ENCODE measurements at regions not wholly inside any gene's neighbourhood (a gene's known extent, or its start where the extent isn't known, plus 50 kb on each side); places are given as distances from the start of the nearest gene placed in this dataset.
A peak's percentile ranks its signal among the peaks of the same experiment; 100 is the strongest.
"Not testable (repeated sequence)": the region's sequence is repeated elsewhere in the genome, so short reads cannot be mapped to it uniquely, and the experiment has no call there.

DNA sequence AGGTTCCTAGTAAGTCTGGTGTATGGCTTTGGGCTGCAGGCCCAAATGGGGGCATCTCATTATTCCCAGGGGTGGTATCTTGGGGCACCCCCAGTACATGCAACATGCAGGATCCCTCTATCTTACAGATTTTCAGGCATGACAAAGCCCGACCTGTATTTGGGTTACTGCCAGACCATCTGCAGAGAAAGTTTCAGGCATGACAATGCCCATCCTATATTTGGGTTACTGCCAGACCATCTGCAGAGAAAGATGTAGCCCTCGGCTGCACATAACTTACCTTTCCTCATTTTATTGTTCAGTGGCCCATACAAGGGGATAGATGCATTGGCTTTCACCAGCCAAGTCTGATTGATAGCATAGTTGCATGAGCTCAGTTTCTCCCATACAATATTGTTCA is 112.2 kb upstream of the RAB18 start:
- no peak for DNase-seq (ENCODE audit: low spot score)
- intact Hi-C loops (cut with DNase I): no loop called here

DNA sequence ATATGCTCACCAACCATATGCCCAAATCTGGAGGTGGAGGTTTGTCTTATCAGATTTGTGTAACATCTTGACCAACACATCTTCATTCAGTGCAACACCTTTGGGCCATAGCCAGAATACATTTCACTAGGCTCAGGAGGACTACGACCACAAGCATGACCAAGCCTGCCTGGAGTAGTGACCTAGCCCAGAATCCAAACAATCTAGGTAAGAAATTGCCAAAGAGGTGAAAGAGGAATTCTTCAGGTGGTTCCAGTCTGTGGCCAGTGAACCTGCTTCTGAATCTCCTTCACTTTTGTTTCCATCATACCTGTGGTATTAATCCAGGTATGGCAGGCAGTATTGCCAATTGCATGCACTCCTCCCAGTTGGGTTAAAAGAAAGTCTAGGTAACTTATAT is 112.8 kb upstream of the RAB18 start:
- intact Hi-C loops (cut with DNase I): no loop called here
- DNase-seq (ENCODE audit: low spot score): no peak

DNA sequence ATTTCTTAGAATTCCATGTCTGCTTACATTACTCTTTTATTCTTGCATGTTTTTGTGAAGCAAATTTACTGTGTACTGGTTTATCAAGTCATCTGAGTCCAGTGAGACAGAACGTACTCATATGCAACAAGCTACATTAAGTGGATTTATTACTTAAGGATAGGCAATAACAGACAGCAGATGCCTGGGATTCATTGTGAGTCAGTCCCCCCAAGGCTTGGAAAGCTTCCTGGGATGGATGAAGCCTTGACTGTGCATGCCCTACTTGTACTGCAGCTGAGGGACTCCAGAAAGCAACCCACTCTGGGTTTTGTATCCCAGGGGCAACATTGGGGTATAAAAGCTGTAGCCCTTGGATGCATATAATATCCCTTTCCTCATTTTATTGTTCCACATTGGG is 113.4 kb upstream of the RAB18 start:
- DNase-seq (ENCODE audit: low spot score): no peak
- intact Hi-C loops (cut with DNase I): no loop called here

DNA sequence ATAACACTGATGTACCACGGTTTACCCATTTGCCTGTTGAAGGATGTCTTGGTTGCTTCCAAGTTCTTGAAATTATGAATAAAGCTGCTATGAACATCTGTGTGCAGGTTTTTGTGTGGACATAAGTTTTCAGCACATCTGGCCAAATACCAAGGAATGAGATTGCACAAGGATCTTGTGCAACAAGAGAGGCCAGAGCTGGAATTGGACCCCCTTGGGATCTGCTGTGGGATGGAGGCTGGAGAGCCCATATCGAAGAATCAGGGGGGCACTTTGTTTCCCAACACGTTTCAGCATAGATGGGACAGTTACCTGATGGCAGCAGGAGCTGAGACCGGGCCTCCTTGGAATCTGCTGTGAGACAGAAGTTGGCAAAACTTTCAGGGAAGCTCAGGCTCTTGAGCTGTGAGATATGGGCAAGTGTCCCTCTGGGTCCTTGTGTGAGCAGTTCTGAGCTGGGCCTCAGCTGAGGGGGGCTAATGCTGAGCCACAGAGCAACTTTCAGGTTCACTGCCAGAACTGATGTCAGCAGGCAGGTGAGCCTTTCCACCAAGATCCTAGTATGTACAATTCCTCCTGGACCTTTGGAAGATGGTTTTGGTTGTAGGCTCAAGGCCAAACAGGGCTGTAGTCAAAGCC is 115.2 kb upstream of the RAB18 start:
- intact Hi-C loops (cut with DNase I): no loop called here
- no peak for DNase-seq (ENCODE audit: low spot score)

DNA sequence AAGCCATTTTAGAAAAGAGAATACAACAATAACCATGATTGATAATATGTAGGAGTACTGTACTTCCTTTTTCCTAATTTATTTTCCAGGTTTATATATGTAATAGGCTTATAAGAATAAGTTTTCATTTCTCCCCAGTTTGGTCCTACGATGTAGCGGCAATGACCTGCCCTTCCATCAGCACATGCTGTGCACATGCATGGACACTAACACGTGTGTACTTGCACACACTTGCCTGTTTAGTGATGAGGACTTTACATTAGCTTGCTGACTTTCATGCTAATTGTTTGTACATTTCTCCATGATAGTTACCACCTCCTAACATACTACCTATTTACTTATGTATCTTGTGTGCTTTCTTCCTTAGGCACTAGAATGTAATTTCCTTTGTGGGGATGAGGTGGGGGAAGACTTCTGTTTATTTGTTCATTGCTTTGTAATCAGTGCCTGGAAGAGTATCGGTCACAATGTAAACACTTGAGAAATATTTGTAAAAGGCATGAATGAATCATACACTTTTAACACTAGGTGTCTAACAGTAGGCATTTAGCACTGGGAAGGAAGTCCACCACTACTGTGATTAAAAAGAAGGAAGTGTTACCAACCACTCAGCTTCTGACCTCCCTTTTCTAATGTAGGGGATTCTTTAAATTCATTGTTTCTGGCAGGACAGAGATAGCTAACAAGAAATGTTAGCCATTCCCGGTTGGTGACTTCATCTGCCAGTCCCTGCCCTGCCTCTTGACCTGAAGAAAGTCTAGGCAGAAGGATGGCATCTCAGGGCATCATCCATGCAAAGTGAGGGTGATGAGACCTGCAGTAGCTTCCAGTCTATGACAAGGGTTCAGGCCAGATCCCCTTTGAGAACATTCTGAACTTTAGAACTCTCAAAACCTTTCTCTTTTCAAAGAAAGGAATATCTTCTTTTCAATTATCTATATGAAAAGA is 120.2 kb upstream of the RAB18 start:
- intact Hi-C loops (cut with DNase I): no loop called here

DNA sequence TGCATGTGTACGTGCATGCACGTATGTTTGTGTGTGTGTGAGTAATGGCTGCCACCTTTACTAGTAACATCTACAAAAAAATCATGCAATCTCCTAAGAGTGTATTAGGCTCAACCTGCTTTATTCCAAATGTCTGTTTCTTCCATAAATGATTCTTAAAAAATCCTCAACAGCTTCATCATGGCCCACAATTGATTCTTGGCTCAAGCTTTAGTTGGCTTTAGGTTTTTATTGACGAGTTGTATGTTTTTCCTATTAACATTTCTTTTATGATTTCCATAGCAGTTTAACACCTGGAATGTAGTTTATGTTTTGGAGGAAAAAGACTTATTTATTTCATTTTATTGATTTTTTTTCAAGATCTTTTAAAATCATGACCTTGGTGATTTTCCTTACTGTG is 121.9 kb upstream of the RAB18 start:
- intact Hi-C loops (cut with DNase I): no loop called here
- no peak for DNase-seq (ENCODE audit: low spot score)

More for the DNA sequence above, 120.2 kb upstream of the RAB18 start:
- DNase-seq (ENCODE audit: low spot score): no peak

DNA sequence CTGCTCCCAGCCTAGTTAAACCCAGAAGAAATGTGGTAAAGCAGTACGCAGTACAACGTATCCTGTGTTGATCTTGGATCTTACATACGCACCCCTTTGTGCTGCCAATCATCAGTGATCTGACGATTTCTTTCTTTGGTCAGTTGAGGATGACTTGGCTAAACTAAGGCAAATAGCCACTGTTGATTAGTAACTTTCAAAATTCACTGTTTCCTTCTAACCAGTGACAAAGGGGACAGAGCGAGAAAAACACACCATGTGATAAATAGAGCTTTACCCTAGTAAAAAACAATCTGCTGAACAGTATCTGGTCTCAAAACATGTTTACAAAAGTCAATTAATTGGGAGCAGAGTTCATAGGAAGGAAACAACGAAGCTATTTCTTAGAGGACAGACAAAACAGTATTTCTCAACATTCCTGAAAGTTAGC is 123.2 kb upstream of the RAB18 start:
- DNase-seq (ENCODE audit: low spot score): no peak
- intact Hi-C loops (cut with DNase I): loop anchor here in 1 of 2 donors (2.0 kb wide), 1 partner anchor 56 kb away; no protein-coding TSS in a partner anchor

DNA sequence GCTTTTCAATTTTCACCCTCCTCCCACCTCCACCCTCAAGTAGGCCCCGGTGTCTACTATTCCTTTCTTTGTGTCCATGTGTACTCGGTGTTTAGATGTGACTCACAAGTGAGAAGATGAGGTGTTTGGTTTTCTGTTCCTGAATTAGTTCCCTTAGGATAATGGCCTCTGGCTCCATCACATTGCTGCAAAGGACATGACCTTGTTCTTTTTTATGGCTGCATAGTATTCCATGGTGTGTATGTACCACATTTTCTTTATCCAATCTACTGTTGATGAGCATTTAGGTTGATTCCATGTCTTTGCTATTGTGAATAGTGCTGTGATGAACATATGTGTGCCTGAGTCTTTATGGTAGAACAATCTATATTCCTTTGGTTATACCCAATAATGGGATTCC is 125.1 kb upstream of the RAB18 start:
- DNase-seq (ENCODE audit: low spot score); intact Hi-C loops (cut with DNase I): not testable (repeated sequence)

DNA sequence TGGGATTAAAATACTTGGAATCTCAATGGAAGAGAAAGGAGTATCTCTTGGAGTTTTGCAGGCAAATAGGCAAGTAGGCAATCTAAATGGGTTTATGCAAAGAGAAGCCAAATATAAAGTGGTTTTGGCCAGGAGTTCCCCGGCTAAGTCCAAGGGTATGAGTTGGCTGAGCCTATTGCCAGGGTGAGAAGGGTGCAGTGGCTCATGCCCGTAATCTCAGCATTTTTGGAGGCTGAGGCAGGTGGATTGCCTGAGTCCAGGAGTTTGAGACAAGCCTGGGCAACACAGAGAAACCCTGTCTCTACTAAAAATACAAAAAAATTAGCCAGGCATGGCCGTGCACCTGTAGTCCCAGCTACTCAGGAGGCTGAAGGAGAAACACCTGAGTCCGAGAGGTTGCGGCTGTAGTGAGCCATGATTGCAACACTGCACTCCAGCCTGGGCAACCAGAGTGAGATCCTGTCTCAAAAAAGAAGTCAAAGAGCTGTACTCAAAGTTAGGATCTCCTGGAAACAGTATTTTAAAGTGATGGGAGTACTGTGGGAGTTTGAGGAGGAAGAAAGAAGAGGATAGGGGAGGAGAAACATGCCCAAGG is 130.4 kb upstream of the RAB18 start:
- intact Hi-C loops (cut with DNase I): no loop called here

DNA sequence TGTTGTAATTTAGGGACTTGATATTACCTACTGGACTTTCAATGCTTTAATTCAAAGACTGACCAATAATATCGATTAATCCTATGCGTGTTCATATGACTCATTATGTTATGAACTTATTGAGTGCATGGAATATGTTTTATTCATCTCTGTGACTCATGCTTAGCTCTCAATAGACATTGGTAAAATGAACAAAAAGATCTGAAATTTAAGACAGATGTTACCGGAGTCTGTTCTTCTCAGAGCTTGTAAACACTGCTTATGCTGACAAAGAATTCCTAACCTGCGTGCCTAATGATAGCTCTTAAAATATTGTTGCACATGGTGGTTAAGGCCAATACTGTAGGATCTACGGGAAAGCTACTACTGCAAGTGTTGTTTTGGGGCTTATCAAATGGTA is 131.5 kb upstream of the ACBD5 start:
- no peak for DNase-seq (ENCODE audit: low spot score)
- intact Hi-C loops (cut with DNase I): no loop called here

More for the DNA sequence above, 130.4 kb upstream of the RAB18 start:
- DNase-seq (ENCODE audit: low spot score): no peak

DNA sequence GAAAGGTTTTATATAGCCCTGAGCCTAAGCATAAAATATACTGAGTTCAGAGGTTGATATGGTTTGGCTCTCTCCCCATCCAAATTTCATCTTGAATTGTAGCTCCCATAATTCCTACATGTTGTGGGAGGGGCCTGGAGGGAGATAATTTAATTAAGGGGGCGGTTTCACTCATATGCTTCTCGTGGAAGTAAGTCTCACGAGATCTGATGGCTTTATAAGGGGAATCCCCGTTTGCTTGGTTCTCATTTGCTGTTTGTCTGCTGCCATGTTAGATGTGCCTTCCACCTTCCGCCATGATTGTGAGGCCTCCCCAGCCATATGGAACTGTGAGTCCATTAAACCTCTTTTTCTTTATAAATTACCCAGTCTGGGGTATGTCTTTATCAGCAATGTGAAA is 130.8 kb upstream of the ACBD5 start:
- intact Hi-C loops (cut with DNase I); DNase-seq (ENCODE audit: low spot score): not testable (repeated sequence)

DNA sequence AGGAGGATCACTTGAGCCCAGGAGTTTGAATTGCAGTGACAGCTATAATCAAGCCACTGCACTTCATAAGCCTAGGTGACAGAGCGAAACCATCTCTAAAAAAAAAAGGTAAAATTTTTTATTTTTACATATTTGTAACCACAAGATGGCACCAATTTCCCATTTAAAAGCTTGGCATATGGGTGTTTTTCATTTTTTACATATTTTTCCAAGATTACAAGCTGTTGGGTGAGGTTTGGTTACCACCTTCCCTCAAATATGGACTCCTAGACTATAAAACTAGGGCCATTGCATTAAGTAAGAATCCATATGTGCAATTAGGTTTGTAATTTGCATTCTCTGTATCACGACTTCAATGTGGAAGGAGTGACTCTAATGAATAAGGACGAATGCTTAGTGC is 129.3 kb upstream of the ACBD5 start:
- no peak for DNase-seq (ENCODE audit: low spot score)
- intact Hi-C loops (cut with DNase I): no loop called here

DNA sequence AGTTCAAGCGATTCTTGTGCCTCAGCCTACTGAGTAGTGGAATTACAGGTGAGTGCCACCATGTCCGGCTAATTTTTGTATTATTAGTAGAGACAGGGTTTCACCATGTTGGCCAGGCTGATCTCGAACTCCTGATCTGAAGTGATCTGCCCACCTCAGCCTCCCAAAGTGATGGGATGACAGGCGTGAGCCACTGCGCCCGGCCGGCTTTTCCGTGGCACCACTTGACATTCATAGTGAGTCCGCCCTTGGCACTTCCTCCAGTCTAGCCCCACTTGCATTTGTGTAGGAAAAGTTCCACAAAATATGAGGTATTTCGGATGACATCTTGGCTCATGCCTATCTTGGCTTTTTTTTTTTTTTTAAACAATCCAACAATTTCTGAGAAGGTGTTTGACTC is 128.1 kb upstream of the ACBD5 start:
- intact Hi-C loops (cut with DNase I): no loop called here
- DNase-seq (ENCODE audit: low spot score): no peak

DNA sequence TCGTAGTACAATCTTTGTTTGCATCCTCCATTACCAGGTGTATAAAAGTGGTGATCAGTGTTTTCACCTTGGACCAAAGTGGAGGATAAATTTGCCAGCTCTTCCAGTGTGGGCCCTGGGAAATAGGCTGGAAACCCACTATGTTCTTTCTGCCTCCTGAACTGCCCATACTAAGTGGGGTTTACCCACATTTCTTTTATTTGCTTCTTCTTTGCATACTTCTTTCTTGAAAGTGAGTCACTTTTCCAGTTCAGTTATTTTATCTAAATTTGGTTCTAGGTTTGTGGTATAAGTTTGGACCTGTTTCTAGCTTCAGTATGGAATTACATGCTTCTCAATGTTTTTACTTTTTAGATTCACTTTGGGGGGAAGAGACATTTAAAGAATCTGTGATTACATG is 126.2 kb upstream of the ACBD5 start:
- intact Hi-C loops (cut with DNase I): no loop called here

DNA sequence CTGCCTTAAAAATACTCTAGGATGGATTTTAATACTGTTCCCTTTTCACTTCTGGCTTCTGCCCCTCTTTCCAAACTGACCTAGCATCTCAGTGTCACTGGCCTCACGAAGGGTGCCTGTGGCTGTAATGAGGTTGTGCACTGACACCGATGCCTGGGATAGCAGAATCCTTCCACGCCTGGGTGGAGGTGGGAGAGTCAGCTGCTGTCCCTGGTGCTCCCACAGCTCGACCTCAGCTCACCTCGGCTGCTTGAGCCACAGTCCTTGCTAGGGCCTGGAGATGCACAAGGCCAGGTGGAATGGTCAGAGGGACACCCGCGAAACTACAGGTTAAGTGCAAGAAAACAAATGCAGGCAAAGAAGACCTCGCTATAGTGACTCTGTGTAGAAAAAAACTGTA is 123.4 kb upstream of the ACBD5 start:
- intact Hi-C loops (cut with DNase I): no loop called here
- no peak for DNase-seq (ENCODE audit: low spot score)

More for the DNA sequence above, 126.2 kb upstream of the ACBD5 start:
- no peak for DNase-seq (ENCODE audit: low spot score)

DNA sequence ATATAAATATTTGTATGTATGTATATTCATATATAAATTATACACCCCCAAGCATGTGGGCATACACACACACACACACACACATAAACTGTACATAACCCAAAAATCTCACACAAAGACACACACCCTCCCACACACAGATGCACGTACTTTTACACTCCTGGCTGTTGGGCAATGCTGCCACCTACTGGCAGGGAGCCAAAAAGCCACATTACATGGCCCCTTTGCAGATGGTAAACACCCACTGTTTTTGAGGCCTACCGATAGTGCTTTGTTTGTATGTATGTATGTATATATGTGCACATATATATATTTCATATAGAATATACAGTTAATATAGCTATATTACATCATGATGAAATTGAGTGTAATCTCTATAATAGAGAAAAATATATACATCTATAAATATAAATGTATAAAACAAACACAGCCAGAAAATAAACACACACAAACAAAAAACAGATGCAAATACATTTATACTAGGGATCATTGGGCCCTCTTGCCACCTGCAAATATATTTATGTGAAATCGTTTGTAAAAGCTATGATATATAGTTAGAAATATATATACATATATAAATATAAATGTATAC is 120.1 kb upstream of the ACBD5 start:
- peak; percentile 88 for DNase-seq (ENCODE audit: low spot score)
- intact Hi-C loops (cut with DNase I): no loop called here

DNA sequence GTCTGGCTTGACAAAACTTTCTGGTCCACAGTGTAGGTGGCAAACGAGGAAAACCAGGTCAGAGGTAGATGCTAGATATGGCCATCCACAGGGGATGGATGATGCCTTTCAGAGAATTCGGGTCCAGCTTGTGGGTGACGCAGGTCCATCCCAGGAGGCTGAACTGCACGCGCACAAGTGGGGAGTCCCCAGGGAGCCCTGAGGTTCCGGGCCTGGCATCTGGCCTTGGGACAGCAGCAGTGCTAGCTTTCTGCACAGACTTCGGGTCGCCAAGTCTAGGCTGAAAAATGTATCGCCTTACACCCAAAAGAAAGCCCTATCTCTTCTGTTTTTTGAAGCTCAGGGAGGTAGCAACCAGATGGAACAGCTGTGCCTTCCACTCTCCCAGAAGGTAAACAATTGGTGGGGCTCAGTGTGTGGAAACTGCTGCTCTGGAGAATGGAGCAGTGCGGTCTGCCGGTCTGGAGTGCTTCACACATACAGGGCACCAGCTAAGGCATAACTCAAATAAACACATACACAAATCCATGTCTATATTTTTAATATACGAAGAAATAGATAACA is 119.3 kb upstream of the ACBD5 start:
- intact Hi-C loops (cut with DNase I): loop anchor here in 1 of 2 donors (10.0 kb wide), 1 partner anchor 135 kb away; no protein-coding TSS in a partner anchor
- DNase-seq (ENCODE audit: low spot score): no peak

DNA sequence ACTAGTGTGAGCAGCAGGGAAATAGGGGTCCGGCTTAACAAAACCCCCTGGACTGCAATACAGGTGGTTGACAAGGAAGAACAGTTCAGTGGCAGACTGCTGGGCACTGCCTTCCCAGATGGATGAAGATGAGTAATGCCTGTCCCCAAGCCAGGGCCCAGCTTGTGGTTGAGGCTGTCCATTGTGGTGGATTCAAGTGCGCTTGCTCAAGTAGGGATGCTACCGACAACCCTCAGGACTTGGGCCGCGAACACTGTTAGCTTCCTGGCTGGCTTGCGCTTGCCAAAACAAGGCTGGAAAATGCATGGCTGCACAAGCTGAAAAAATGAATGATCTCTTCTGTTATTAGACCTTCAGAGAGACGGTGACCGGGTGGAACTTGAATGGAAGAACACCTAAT is 116.1 kb upstream of the ACBD5 start:
- DNase-seq (ENCODE audit: low spot score): no peak
- intact Hi-C loops (cut with DNase I): loop anchor here in 1 of 2 donors (10.0 kb wide), 1 partner anchor 132 kb away; no protein-coding TSS in a partner anchor

DNA sequence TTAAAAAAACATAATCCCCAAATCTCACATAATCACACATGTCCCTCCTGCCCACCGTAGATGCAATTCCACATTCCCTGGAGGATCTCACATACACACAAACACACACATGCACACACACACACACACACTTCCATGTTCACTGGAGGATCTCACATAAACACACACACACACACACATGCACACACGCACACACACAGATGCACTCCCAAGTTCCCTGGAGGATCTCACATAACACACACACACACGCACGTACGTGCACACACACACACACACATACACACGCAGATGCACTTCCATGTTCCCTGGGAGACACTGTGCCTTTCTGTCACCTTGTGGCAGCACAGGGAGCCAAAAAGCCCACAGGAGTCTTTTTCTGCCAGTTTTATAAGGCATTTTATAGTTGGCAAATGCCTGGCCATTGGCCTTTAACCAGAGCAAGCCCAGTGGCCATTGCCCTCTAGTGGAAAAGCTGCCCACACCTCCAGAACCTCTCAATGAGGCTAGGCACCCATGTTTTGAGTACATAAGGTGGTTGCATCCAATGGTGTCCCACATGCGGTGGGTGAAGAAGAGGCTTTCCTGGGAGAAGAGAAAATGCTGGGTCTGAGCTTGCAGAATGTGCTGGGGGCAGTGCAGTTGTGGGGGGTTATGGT is 115.4 kb upstream of the ACBD5 start:
- intact Hi-C loops (cut with DNase I): loop anchor here in 1 of 2 donors (10.0 kb wide), 1 partner anchor 131 kb away; no protein-coding TSS in a partner anchor
- DNase-seq (ENCODE audit: low spot score): no peak
